GM12874 (cell line): ENCODE measurements at regions not wholly inside any gene's neighbourhood (a gene's known extent, or its start where the extent isn't known, plus 50 kb on each side); places are given as distances from the start of the nearest gene placed in this dataset.
A peak's percentile ranks its signal among the peaks of the same experiment; 100 is the strongest.

Source experiments
- CTCF ChIP-seq: IDR thresholded peaks from 2 replicates; pipeline ENCODE4 v1.5.1; 2011; ENCODE audit warnings: low read depth, mild to moderate bottlenecking, control low read depth, low read length, moderate library complexity; ENCODE audit not compliant: insufficient read depth

- peak; percentile 61 for TF ChIP-seq CTCF
These were observed 233.6 kb downstream of the SNX13 start for GRCh38 chr7:17706734-17707133.

GRCh38 chr7:17709127-17709526, 231.2 kb downstream of the SNX13 start:
- no peak for TF ChIP-seq CTCF

- no peak for TF ChIP-seq CTCF
These were observed 230.7 kb downstream of the SNX13 start for GRCh38 chr7:17709599-17709998.

GRCh38 chr7:17710312-17710711, 230.0 kb downstream of the SNX13 start:
- TF ChIP-seq CTCF, result no peak

GRCh38 chr7:17713584-17713983, 226.7 kb downstream of the SNX13 start:
- TF ChIP-seq CTCF, result no peak

- no peak for TF ChIP-seq CTCF
These were observed 223.5 kb downstream of the SNX13 start for GRCh38 chr7:17716816-17717215.

GRCh38 chr7:17719998-17720397, 220.3 kb downstream of the SNX13 start:
- TF ChIP-seq CTCF, result no peak
